Bronchial epithelial cell (primary cell): ENCODE measurements at regions not wholly inside any gene's neighbourhood (a gene's known extent, or its start where the extent isn't known, plus 50 kb on each side); places are given as distances from the start of the nearest gene placed in this dataset.
A peak's percentile ranks its signal among the peaks of the same experiment; 100 is the strongest.

Experiments used
- DNase-seq: peaks from one replicate; pipeline ENCODE4 v3.0.0-alpha.2; 2010; ENCODE audit warnings: low read depth
- FAIRE-seq: peaks from 2 replicates; lab custom pipeline; 2011; peaks lifted over from hg19 to GRCh38; lab: Jason Lieb, UNC
- H3K27me3 ChIP-seq: 2 replicates; pipeline ENCODE4 v1.5.1; 2011; ENCODE audit warnings: low read length; ENCODE audit not compliant: control insufficient read depth, insufficient read depth
- H3K36me3 ChIP-seq: 2 replicates; pipeline ENCODE4 v1.5.1; 2011; ENCODE audit warnings: low read length; ENCODE audit not compliant: control insufficient read depth, insufficient read depth
- H3K4me3 ChIP-seq: 2 replicates; pipeline ENCODE4 v1.5.1; 2011; ENCODE audit warnings: mild to moderate bottlenecking, low read depth, low read length, control low read depth
- TF ChIP-seq, protein P1 (sequence below): IDR thresholded peaks from 2 replicates; pipeline ENCODE4 v1.5.1; 2011; ENCODE audit warnings: mild to moderate bottlenecking, moderate library complexity, low read length, control low read depth, inconsistent platforms; ENCODE audit not compliant: insufficient read depth, severe bottlenecking

DNA sequence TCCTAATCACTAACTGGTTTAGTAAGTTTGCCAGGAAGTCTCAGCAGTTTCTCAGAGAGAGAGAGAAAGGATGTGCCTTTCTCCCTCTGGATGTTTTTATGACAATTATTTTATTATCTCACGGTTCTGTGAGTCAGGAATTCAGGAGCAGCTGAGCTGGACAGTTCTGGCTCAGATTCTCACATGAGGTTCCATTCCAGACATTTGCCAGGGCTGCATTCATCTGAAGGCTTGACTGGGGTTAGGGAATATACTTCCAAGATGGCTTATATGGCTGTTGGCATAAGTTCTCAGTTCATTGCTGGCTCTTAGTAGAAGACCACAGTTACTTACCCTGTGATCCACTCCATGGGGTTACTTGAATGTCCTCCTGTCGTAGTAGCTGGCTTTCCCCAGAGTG lies 101.2 kb upstream of the ATF7IP start:
- no peak for FAIRE-seq
- Histone ChIP-seq H3K4me3 (no peak overlapping the region), H3K36me3 (no peaks in the 10 kb centered on the region), H3K27me3 (no peaks in the 10 kb centered on the region)
- peak; percentile 38 for DNase-seq
- TF ChIP-seq, protein P1, sequence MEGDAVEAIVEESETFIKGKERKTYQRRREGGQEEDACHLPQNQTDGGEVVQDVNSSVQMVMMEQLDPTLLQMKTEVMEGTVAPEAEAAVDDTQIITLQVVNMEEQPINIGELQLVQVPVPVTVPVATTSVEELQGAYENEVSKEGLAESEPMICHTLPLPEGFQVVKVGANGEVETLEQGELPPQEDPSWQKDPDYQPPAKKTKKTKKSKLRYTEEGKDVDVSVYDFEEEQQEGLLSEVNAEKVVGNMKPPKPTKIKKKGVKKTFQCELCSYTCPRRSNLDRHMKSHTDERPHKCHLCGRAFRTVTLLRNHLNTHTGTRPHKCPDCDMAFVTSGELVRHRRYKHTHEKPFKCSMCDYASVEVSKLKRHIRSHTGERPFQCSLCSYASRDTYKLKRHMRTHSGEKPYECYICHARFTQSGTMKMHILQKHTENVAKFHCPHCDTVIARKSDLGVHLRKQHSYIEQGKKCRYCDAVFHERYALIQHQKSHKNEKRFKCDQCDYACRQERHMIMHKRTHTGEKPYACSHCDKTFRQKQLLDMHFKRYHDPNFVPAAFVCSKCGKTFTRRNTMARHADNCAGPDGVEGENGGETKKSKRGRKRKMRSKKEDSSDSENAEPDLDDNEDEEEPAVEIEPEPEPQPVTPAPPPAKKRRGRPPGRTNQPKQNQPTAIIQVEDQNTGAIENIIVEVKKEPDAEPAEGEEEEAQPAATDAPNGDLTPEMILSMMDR: no peak

GRCh38 chr12:14264778-14265177 lies 100.7 kb upstream of the ATF7IP start:
- TF ChIP-seq, protein P1: no peak
- no peak for FAIRE-seq
- peak; percentile 71 for DNase-seq

DNA sequence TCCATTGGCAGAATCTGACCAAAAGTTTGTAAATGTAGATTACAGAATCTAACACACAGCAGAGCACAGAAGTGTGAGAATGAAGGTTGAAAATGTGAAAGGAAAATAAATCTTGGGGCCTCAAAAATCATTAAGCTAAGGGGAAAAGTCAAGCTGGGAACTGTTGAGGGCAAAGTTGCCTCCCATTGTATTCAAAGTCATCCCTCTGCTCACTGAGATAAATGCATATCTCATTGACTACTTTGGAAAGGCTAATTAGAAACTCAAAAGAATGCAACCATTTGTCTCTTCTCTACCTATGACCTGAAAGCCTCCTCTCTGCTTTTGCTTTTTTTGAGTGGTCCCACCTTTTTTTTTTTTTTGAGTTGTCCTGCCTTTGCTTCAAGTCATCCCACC lies 97.4 kb upstream of the ATF7IP start:
- no peak for FAIRE-seq

More at GRCh38 chr12:14264778-14265177, 100.7 kb upstream of the ATF7IP start:
- Histone ChIP-seq H3K27me3 (no peaks in the 10 kb centered on the region), H3K36me3 (no peaks in the 10 kb centered on the region), H3K4me3 (no peak overlapping the region)

GRCh38 chr12:14270392-14270791 lies 95.1 kb upstream of the ATF7IP start:
- FAIRE-seq: no peak
- TF ChIP-seq, protein P1: no peak
- H3K36me3 ChIP-seq: no peaks in the 10 kb centered on the region

More for the DNA sequence above, 97.4 kb upstream of the ATF7IP start:
- no peaks in the 10 kb centered on the region for H3K27me3 ChIP-seq
- no peak overlapping the region for H3K4me3 ChIP-seq
- no peak for DNase-seq
- H3K36me3 ChIP-seq: no peaks in the 10 kb centered on the region
- TF ChIP-seq, protein P1: no peak

GRCh38 chr12:14272956-14273912 lies 92.2 kb upstream of the ATF7IP start:
- FAIRE-seq: peak; percentile 47

More at GRCh38 chr12:14270392-14270791, 95.1 kb upstream of the ATF7IP start:
- Histone ChIP-seq H3K4me3 (no peak overlapping the region), H3K27me3 (no peaks in the 10 kb centered on the region)
- no peak for DNase-seq

More at GRCh38 chr12:14272956-14273912, 92.2 kb upstream of the ATF7IP start:
- peak overlapping the region; percentile 17 for H3K4me3 ChIP-seq
- TF ChIP-seq, protein P1: no peak
- no peaks in the 10 kb centered on the region for H3K36me3 ChIP-seq
- peak; percentile 97 for DNase-seq
- H3K27me3 ChIP-seq: no peaks in the 10 kb centered on the region
